ENCODE measurements at regions not wholly inside any gene's neighbourhood (a gene's known extent, or its start where the extent isn't known, plus 50 kb on each side); places are given as distances from the start of the nearest gene placed in this dataset.

DNA sequence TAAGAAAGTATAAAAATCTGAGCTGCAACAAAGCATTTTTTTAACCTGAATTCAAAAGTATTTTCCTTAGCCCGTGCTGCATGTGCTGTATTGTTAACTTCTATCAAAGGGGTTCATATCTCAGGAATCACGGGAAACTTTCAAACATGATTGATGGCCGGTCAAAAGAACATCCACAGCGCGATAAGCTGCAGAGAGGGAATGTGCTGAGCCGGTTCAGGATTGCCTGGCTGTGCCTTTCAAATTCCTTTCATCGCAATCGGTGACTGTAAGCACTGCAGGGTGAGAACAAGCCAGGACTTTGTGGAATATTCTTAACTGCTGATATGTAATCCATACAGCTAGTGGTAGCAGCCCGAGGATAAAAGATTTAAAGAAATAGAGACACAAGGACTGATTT is 210.9 kb upstream of the NOCT start:
- ChIA-PET CTCF (no interaction called here), POLR2A (no interaction called here)
- Mint-ChIP-seq H3K27me3 (peaks cover 50% of the 10 kb centered on the region), H3K27ac (no peak overlapping the region), H3K4me1 (ENCODE audit: low read depth) (no peaks in the 10 kb centered on the region), H3K9me3 (no peaks in the 10 kb centered on the region), H3K4me3 (no peak overlapping the region), H3K36me3 (ENCODE audit: low read depth) (no peaks in the 10 kb centered on the region)
- H3K4me1 ChIP-seq (ENCODE audit: insufficient read depth, low read length), result no peaks in the 10 kb centered on the region
- no peaks in the 10 kb centered on the region for H3K9me3 ChIP-seq (ENCODE audit: control insufficient read depth in 1 of 2, insufficient read depth in 1 of 2, low read length in 2 of 2)
- H3K27me3 ChIP-seq (ENCODE audit: control insufficient read depth in 1 of 2, insufficient read depth in 2 of 2, low read length in 2 of 2), result peaks cover 8 to 9% of the 10 kb centered on the region in 2 experiments
- no peak overlapping the region for H3K27ac ChIP-seq (ENCODE audit: low read depth in 1 of 2, low read length in 2 of 2)
- intact Hi-C loops (cut with DNase I, micrococcal nuclease), result no loop called here
- no peaks in the 10 kb centered on the region for H3K36me3 ChIP-seq (ENCODE audit: insufficient read depth, low read length)
- no peak overlapping the region for H3K4me3 ChIP-seq (ENCODE audit: low read length)
- TF ChIP-seq, protein P1, sequence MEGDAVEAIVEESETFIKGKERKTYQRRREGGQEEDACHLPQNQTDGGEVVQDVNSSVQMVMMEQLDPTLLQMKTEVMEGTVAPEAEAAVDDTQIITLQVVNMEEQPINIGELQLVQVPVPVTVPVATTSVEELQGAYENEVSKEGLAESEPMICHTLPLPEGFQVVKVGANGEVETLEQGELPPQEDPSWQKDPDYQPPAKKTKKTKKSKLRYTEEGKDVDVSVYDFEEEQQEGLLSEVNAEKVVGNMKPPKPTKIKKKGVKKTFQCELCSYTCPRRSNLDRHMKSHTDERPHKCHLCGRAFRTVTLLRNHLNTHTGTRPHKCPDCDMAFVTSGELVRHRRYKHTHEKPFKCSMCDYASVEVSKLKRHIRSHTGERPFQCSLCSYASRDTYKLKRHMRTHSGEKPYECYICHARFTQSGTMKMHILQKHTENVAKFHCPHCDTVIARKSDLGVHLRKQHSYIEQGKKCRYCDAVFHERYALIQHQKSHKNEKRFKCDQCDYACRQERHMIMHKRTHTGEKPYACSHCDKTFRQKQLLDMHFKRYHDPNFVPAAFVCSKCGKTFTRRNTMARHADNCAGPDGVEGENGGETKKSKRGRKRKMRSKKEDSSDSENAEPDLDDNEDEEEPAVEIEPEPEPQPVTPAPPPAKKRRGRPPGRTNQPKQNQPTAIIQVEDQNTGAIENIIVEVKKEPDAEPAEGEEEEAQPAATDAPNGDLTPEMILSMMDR (IDR thresholded peaks at IDR 0.05), result no peak
- ATAC-seq (ENCODE audit: poor library complexity) (no peak), DNase-seq (no peak)

DNA sequence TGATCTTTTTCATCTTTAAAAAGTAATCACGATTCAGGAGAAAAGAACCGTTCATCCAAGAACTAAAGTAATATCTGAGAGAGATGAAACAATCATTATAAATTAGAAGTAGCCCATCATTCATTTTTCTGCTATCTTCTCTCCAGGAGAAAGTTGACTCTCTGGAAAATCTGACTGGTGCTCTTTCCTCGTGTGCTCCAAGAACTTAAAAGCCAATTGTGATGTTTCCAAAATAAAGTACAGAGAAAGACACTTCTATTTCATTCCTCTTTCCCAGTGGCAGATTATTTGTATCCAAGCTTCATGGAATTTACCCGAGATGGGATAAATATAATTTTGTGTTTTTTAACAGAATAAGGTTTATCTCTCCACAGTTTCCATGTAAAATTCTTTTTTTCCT is 212.5 kb upstream of the NOCT start:
- DNase-seq, result no peak

DNA sequence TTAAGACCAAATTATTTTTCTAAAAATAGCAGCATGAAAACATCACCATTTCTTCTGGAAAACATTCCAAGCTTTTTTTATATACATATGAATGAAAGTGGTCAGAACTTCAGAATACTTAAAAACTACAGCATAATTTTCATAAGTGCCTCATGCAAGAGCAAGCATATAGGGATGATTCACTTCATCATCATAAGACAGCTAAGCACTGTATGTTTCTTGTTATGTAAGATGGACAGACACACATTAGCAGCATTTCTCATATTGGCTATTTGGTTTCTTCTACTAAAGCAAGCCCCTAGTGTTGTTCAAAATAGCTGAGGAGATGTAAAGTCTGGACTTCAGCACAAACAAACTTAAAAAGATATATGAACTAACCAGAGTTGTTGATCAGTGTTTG is 213.1 kb upstream of the NOCT start:
- TF ChIP-seq, protein P1 (IDR thresholded peaks at IDR 0.05), result no peak
- peaks cover 8 to 9% of the 10 kb centered on the region in 2 experiments for H3K27me3 ChIP-seq (ENCODE audit: control insufficient read depth in 1 of 2, insufficient read depth in 2 of 2, low read length in 2 of 2)
- ATAC-seq (ENCODE audit: poor library complexity), result no peak

More for the DNA sequence above, 212.5 kb upstream of the NOCT start:
- Histone ChIP-seq H3K27ac (ENCODE audit: low read depth in 1 of 2, low read length in 2 of 2) (no peak overlapping the region), H3K27me3 (ENCODE audit: control insufficient read depth in 1 of 2, insufficient read depth in 2 of 2, low read length in 2 of 2) (peaks cover 8 to 9% of the 10 kb centered on the region in 2 experiments), H3K9me3 (ENCODE audit: control insufficient read depth in 1 of 2, insufficient read depth in 1 of 2, low read length in 2 of 2) (no peaks in the 10 kb centered on the region), H3K4me3 (ENCODE audit: low read length) (no peak overlapping the region), H3K36me3 (ENCODE audit: insufficient read depth, low read length) (no peaks in the 10 kb centered on the region), H3K4me1 (ENCODE audit: insufficient read depth, low read length) (no peaks in the 10 kb centered on the region)
- Mint-ChIP-seq H3K27me3 (peaks cover 48% of the 10 kb centered on the region), H3K27ac (no peak overlapping the region), H3K4me3 (no peak overlapping the region), H3K36me3 (ENCODE audit: low read depth) (no peaks in the 10 kb centered on the region), H3K4me1 (ENCODE audit: low read depth) (no peaks in the 10 kb centered on the region), H3K9me3 (no peaks in the 10 kb centered on the region)
- ATAC-seq (ENCODE audit: poor library complexity), result no peak
- POLR2A ChIA-PET, result no interaction called here
- intact Hi-C loops (cut with DNase I, micrococcal nuclease), result no loop called here
- TF ChIP-seq, protein P1 (IDR thresholded peaks at IDR 0.05), result no peak
- CTCF ChIA-PET, result no interaction called here

More for the DNA sequence above, 213.1 kb upstream of the NOCT start:
- Histone ChIP-seq H3K4me1 (ENCODE audit: insufficient read depth, low read length) (no peaks in the 10 kb centered on the region), H3K9me3 (ENCODE audit: control insufficient read depth in 1 of 2, insufficient read depth in 1 of 2, low read length in 2 of 2) (no peaks in the 10 kb centered on the region), H3K4me3 (ENCODE audit: low read length) (no peak overlapping the region), H3K27ac (ENCODE audit: low read depth in 1 of 2, low read length in 2 of 2) (no peak overlapping the region), H3K36me3 (ENCODE audit: insufficient read depth, low read length) (no peaks in the 10 kb centered on the region)
- DNase-seq, result no peak
- Mint-ChIP-seq H3K27ac (no peak overlapping the region), H3K36me3 (ENCODE audit: low read depth) (no peaks in the 10 kb centered on the region), H3K9me3 (no peaks in the 10 kb centered on the region), H3K4me3 (no peak overlapping the region), H3K4me1 (ENCODE audit: low read depth) (no peaks in the 10 kb centered on the region), H3K27me3 (peaks cover 44% of the 10 kb centered on the region)
- intact Hi-C loops (cut with DNase I, micrococcal nuclease), result no loop called here
- POLR2A ChIA-PET, result no interaction called here
- CTCF ChIA-PET, result no interaction called here

All from CD4-positive, alpha-beta T cell (primary cell).